Panc1 (cell line): ENCODE measurements at regions not wholly inside any gene's neighbourhood (a gene's known extent, or its start where the extent isn't known, plus 50 kb on each side); places are given as distances from the start of the nearest gene placed in this dataset.

Source experiments
- ATAC-seq: fragments of 200-7000 bp; cut with Tn5 transposase; 2 replicates; pipeline ENCODE4 v1.9.1; 2020; ENCODE audit warnings: mild to moderate bottlenecking, moderate library complexity
- BruUV-seq: library from RNA; stranded (reverse); fragments of 400-500 nt; replicated peaks from 2 replicates; lab custom pipeline; 2021; lab: Mats Ljungman, UMichigan
- CTCF ChIA-PET: fragments of 300-600 bp; sonication (Branson Sonifier 250); formaldehyde crosslinking; loops from one replicate; lab custom pipeline; 2022; ENCODE audit warnings: antibody characterized with exemption; lab: Charles Lee
- POLR2A ChIA-PET: fragments of 300-600 bp; sonication (Branson Sonifier 250); formaldehyde crosslinking; loops from one replicate; lab custom pipeline; 2022; ENCODE audit warnings: antibody characterized with exemption; lab: Charles Lee
- DNase-seq: peaks from one replicate; pipeline ENCODE4 v3.0.0-alpha.2; 2010; ENCODE audit warnings: low read depth, low spot score
- H3K27ac ChIP-seq: 2 replicates; pipeline ENCODE4 v1.5.1; 2011; ENCODE audit warnings: mild to moderate bottlenecking, low read length, inconsistent platforms
- H3K27me3 ChIP-seq: fragments of 200-500 bp; sonication (Bioruptor generic); 2 replicates; pipeline ENCODE4 v1.6.0; 2014; ENCODE audit warnings: low read length, inconsistent platforms; ENCODE audit not compliant: control insufficient read depth, insufficient read depth
- H3K36me3 ChIP-seq: fragments of 200-500 bp; sonication (Bioruptor generic); 2 replicates; pipeline ENCODE4 v1.5.1; 2014; ENCODE audit warnings: inconsistent platforms, mild to moderate bottlenecking, low read length, moderate library complexity; ENCODE audit not compliant: control insufficient read depth, insufficient read depth
- H3K4me1 ChIP-seq: 2 replicates; pipeline ENCODE4 v1.5.1; 2011; ENCODE audit warnings: inconsistent platforms, mild to moderate bottlenecking, low read length, moderate library complexity; ENCODE audit not compliant: control insufficient read depth, insufficient read depth
- H3K4me3 ChIP-seq, 2 experiments: 2 replicates each; pipeline ENCODE4 v1.5.1; 2011 to 2012; ENCODE audit warnings: low read depth in 2 of 2, low read length in 2 of 2, mild to moderate bottlenecking in 2 of 2, inconsistent platforms in 1 of 2, moderate library complexity in 1 of 2
- H3K9me3 ChIP-seq: fragments of 200-500 bp; sonication (Bioruptor generic); 2 replicates; pipeline ENCODE4 v1.5.1; 2014; ENCODE audit warnings: low read depth, mild to moderate bottlenecking, inconsistent platforms, low read length, moderate library complexity; ENCODE audit not compliant: control insufficient read depth, insufficient read depth
- CTCF ChIP-seq: fragments of 450-650 bp; IDR thresholded peaks from 2 replicates; pipeline ENCODE4 v1.5.1; 2017; ENCODE audit warnings: mild to moderate bottlenecking
- POLR2AphosphoS5 ChIP-seq: IDR thresholded peaks from 2 replicates; pipeline ENCODE4 v1.6.1; 2012; ENCODE audit warnings: mild to moderate bottlenecking, low read depth, low read length, moderate library complexity
- SIN3A ChIP-seq: IDR thresholded peaks from 2 replicates; pipeline ENCODE4 v1.6.1; 2012; ENCODE audit warnings: low read depth, mild to moderate bottlenecking, low read length, moderate library complexity, borderline replicate concordance; ENCODE audit not compliant: insufficient read depth
- TCF7L2 ChIP-seq: IDR thresholded peaks from 2 replicates; pipeline ENCODE4 v1.6.1; 2011; ENCODE audit warnings: mild to moderate bottlenecking, low read depth, low read length, inconsistent platforms
- in situ Hi-C: cut with HindIII; loops from 2 replicates; pipeline ENCODE4 v1.10.0; 2016; ENCODE audit warnings: low sequenced_read_pairs, low pct_unique_long_range_greater_than_20kb
- intact Hi-C: fragments of 100-400 bp; cut with micrococcal nuclease; formaldehyde crosslinking; loops from one replicate; pipeline ENCODE4 v1.10.0; 2022; ENCODE audit not compliant: unreplicated experiment
- TF ChIP-seq, protein P1 (sequence below), 2 experiments: IDR thresholded peaks; 2 replicates each; pipeline ENCODE4 v1.6.1; 2011 to 2012; ENCODE audit warnings: low read depth in 2 of 2, control low read depth in 1 of 2, low read length in 1 of 2, mild to moderate bottlenecking in 1 of 2, moderate library complexity in 1 of 2; ENCODE audit not compliant: insufficient read depth in 1 of 2

GRCh38 chr7:52143219-52143618 is 826.6 kb upstream of the COBL start:
- intact Hi-C loops = no loop called here
- BruUV-seq = no TSS peak
- Histone ChIP-seq H3K9me3 (no peaks in the 10 kb centered on the region), H3K4me3 (no peak overlapping the region), H3K4me1 (no peaks in the 10 kb centered on the region), H3K27ac (no peak overlapping the region), H3K27me3 (no peaks in the 10 kb centered on the region), H3K36me3 (no peaks in the 10 kb centered on the region)
- ChIA-PET POLR2A (no interaction called here), CTCF (no interaction called here)
- in situ Hi-C loops = no loop called here
- ATAC-seq = no peak
- TF ChIP-seq SIN3A (no peak), TCF7L2 (no peak), CTCF (no peak), POLR2AphosphoS5 (no peak)
- TF ChIP-seq, protein P1, sequence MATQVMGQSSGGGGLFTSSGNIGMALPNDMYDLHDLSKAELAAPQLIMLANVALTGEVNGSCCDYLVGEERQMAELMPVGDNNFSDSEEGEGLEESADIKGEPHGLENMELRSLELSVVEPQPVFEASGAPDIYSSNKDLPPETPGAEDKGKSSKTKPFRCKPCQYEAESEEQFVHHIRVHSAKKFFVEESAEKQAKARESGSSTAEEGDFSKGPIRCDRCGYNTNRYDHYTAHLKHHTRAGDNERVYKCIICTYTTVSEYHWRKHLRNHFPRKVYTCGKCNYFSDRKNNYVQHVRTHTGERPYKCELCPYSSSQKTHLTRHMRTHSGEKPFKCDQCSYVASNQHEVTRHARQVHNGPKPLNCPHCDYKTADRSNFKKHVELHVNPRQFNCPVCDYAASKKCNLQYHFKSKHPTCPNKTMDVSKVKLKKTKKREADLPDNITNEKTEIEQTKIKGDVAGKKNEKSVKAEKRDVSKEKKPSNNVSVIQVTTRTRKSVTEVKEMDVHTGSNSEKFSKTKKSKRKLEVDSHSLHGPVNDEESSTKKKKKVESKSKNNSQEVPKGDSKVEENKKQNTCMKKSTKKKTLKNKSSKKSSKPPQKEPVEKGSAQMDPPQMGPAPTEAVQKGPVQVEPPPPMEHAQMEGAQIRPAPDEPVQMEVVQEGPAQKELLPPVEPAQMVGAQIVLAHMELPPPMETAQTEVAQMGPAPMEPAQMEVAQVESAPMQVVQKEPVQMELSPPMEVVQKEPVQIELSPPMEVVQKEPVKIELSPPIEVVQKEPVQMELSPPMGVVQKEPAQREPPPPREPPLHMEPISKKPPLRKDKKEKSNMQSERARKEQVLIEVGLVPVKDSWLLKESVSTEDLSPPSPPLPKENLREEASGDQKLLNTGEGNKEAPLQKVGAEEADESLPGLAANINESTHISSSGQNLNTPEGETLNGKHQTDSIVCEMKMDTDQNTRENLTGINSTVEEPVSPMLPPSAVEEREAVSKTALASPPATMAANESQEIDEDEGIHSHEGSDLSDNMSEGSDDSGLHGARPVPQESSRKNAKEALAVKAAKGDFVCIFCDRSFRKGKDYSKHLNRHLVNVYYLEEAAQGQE (IDR thresholded peaks at IDR 0.05; ENCODE audit: insufficient read depth in 1 of 2, low read depth in 2 of 2, low read length in 1 of 2) = no peak
- DNase-seq = no peak

- in situ Hi-C loops = no loop called here
- TF ChIP-seq SIN3A (no peak), TCF7L2 (no peak), POLR2AphosphoS5 (no peak), CTCF (no peak)
- TF ChIP-seq, protein P1 (IDR thresholded peaks at IDR 0.05; ENCODE audit: insufficient read depth in 1 of 2, low read depth in 2 of 2, low read length in 1 of 2) = no peak
- Histone ChIP-seq H3K4me3 (no peak overlapping the region), H3K4me1 (no peaks in the 10 kb centered on the region), H3K27me3 (no peaks in the 10 kb centered on the region), H3K9me3 (no peaks in the 10 kb centered on the region), H3K27ac (no peak overlapping the region), H3K36me3 (no peaks in the 10 kb centered on the region)
- ChIA-PET POLR2A (no interaction called here), CTCF (no interaction called here)
- DNase-seq = no peak
- ATAC-seq = no peak
- BruUV-seq = no TSS peak
- intact Hi-C loops = no loop called here
Observed at GRCh38 chr7:52140851-52141250, 824.2 kb upstream of the COBL start.
